HUES6 (cell line): ENCODE measurements at regions not wholly inside any gene's neighbourhood (a gene's known extent, or its start where the extent isn't known, plus 50 kb on each side); places are given as distances from the start of the nearest gene placed in this dataset.
A peak's percentile ranks its signal among the peaks of the same experiment; 100 is the strongest.

Experiments
- H3K27ac ChIP-seq: 2 replicates; pipeline ENCODE4 v1.7.0; 2013; ENCODE audit warnings: low read depth, mild to moderate bottlenecking, low read length, inconsistent platforms
- H3K27me3 ChIP-seq: 2 replicates; pipeline ENCODE4 v1.6.1; 2013; ENCODE audit warnings: low read length; ENCODE audit not compliant: control insufficient read depth, insufficient read depth
- H3K36me3 ChIP-seq: 2 replicates; pipeline ENCODE4 v1.6.1; 2013; ENCODE audit warnings: low read length; ENCODE audit not compliant: control insufficient read depth, insufficient read depth
- H3K4me1 ChIP-seq: 2 replicates; pipeline ENCODE4 v1.6.1; 2013; ENCODE audit warnings: low read length; ENCODE audit not compliant: control insufficient read depth, insufficient read depth
- H3K4me3 ChIP-seq: 2 replicates; pipeline ENCODE4 v1.5.1; 2013; ENCODE audit warnings: low read depth, low read length
- H3K9ac ChIP-seq: one replicate; pipeline ENCODE4 v1.6.1; 2013; ENCODE audit warnings: mild to moderate bottlenecking, low read length
- H3K9me3 ChIP-seq: 2 replicates; pipeline ENCODE4 v1.6.1; 2013; ENCODE audit warnings: low read depth, low read length; ENCODE audit not compliant: control insufficient read depth, insufficient read depth

- no peak overlapping the region for H3K9ac ChIP-seq
- no peaks in the 10 kb centered on the region for H3K9me3 ChIP-seq
- H3K27me3 ChIP-seq: no peaks in the 10 kb centered on the region
- H3K27ac ChIP-seq: no peak overlapping the region
- H3K4me1 ChIP-seq: peaks cover 15% of the 10 kb centered on the region
- no peak overlapping the region for H3K4me3 ChIP-seq
- no peaks in the 10 kb centered on the region for H3K36me3 ChIP-seq
Observed at GRCh38 chr22:49066619-49067018, 761.1 kb downstream of the BRD1 start.

- Histone ChIP-seq H3K36me3 (no peaks in the 10 kb centered on the region), H3K27ac (no peak overlapping the region), H3K4me1 (peaks cover 15% of the 10 kb centered on the region), H3K27me3 (no peaks in the 10 kb centered on the region), H3K9me3 (no peaks in the 10 kb centered on the region), H3K4me3 (no peak overlapping the region), H3K9ac (no peak overlapping the region)
Observed at GRCh38 chr22:49064836-49065235, 762.8 kb downstream of the BRD1 start.

GRCh38 chr22:49063545-49063890, 764.2 kb downstream of the BRD1 start:
- H3K9me3 ChIP-seq: no peaks in the 10 kb centered on the region
- no peak overlapping the region for H3K27ac ChIP-seq
- no peak overlapping the region for H3K4me3 ChIP-seq
- H3K9ac ChIP-seq: no peak overlapping the region
- peaks cover 15% of the 10 kb centered on the region for H3K4me1 ChIP-seq
- H3K36me3 ChIP-seq: no peaks in the 10 kb centered on the region
- H3K27me3 ChIP-seq: no peaks in the 10 kb centered on the region

GRCh38 chr22:49062802-49063544, 764.7 kb downstream of the BRD1 start:
- no peaks in the 10 kb centered on the region for H3K36me3 ChIP-seq
- no peak overlapping the region for H3K9ac ChIP-seq
- no peak overlapping the region for H3K27ac ChIP-seq
- H3K4me3 ChIP-seq: 0 out of 2 replicates have a peak overlapping the region, but pooled peaks have one; percentile 14
- H3K27me3 ChIP-seq: no peaks in the 10 kb centered on the region
- H3K9me3 ChIP-seq: no peaks in the 10 kb centered on the region
- peaks cover 15% of the 10 kb centered on the region for H3K4me1 ChIP-seq

GRCh38 chr22:49062155-49062801, 765.4 kb downstream of the BRD1 start:
- no peak overlapping the region for H3K9ac ChIP-seq
- no peaks in the 10 kb centered on the region for H3K9me3 ChIP-seq
- no peaks in the 10 kb centered on the region for H3K36me3 ChIP-seq
- no peaks in the 10 kb centered on the region for H3K27me3 ChIP-seq
- peaks cover 15% of the 10 kb centered on the region for H3K4me1 ChIP-seq
- no peak overlapping the region for H3K4me3 ChIP-seq
- no peak overlapping the region for H3K27ac ChIP-seq

- H3K9me3 ChIP-seq: 0 out of 2 replicates have a peak, but pooled peaks cover 2% of the 10 kb centered on the region
- no peak overlapping the region for H3K9ac ChIP-seq
- H3K36me3 ChIP-seq: no peaks in the 10 kb centered on the region
- H3K4me1 ChIP-seq: peaks cover 23% of the 10 kb centered on the region
- no peak overlapping the region for H3K27ac ChIP-seq
- H3K4me3 ChIP-seq: no peak overlapping the region
- H3K27me3 ChIP-seq: no peaks in the 10 kb centered on the region
Observed at GRCh38 chr22:49057910-49058309, 769.8 kb downstream of the BRD1 start.

GRCh38 chr22:49056301-49056700, 771.4 kb downstream of the BRD1 start:
- no peak overlapping the region for H3K9ac ChIP-seq
- H3K9me3 ChIP-seq: 0 out of 2 replicates have a peak, but pooled peaks cover 2% of the 10 kb centered on the region
- no peaks in the 10 kb centered on the region for H3K36me3 ChIP-seq
- H3K27me3 ChIP-seq: no peaks in the 10 kb centered on the region
- H3K4me1 ChIP-seq: peaks cover 18% of the 10 kb centered on the region
- H3K27ac ChIP-seq: no peak overlapping the region
- H3K4me3 ChIP-seq: no peak overlapping the region

GRCh38 chr22:49055406-49055805, 772.3 kb downstream of the BRD1 start:
- 0 out of 2 replicates have a peak, but pooled peaks cover 2% of the 10 kb centered on the region for H3K9me3 ChIP-seq
- no peaks in the 10 kb centered on the region for H3K36me3 ChIP-seq
- H3K27me3 ChIP-seq: no peaks in the 10 kb centered on the region
- no peak overlapping the region for H3K27ac ChIP-seq
- no peak overlapping the region for H3K4me3 ChIP-seq
- peaks cover 18% of the 10 kb centered on the region for H3K4me1 ChIP-seq
- no peak overlapping the region for H3K9ac ChIP-seq

- H3K27ac ChIP-seq: no peak overlapping the region
- H3K9me3 ChIP-seq: 0 out of 2 replicates have a peak, but pooled peaks cover 2% of the 10 kb centered on the region
- no peak overlapping the region for H3K4me3 ChIP-seq
- H3K27me3 ChIP-seq: no peaks in the 10 kb centered on the region
- H3K4me1 ChIP-seq: peaks cover 18% of the 10 kb centered on the region
- no peak overlapping the region for H3K9ac ChIP-seq
- no peaks in the 10 kb centered on the region for H3K36me3 ChIP-seq
Observed at GRCh38 chr22:49053578-49053977, 774.1 kb downstream of the BRD1 start.

- Histone ChIP-seq H3K36me3 (no peaks in the 10 kb centered on the region), H3K27me3 (no peaks in the 10 kb centered on the region), H3K4me1 (peaks cover 18% of the 10 kb centered on the region), H3K4me3 (peak overlapping the region; percentile 69), H3K27ac (peak overlapping the region; percentile 54; the same call in 1 of the 2 replicates), H3K9me3 (0 out of 2 replicates have a peak, but pooled peaks cover 2% of the 10 kb centered on the region), H3K9ac (peak overlapping the region; percentile 17)
Observed at GRCh38 chr22:49052560-49052959, 775.1 kb downstream of the BRD1 start.

- peak overlapping the region; percentile 69 for H3K4me3 ChIP-seq
- H3K4me1 ChIP-seq: peaks cover 18% of the 10 kb centered on the region
- peak overlapping the region; percentile 61 for H3K9ac ChIP-seq
- H3K9me3 ChIP-seq: 0 out of 2 replicates have a peak, but pooled peaks cover 2% of the 10 kb centered on the region
- H3K36me3 ChIP-seq: no peaks in the 10 kb centered on the region
- H3K27ac ChIP-seq: peak overlapping the region; percentile 54; the same call in 1 of the 2 replicates
- H3K27me3 ChIP-seq: no peaks in the 10 kb centered on the region
Observed at GRCh38 chr22:49052023-49052538, 775.6 kb downstream of the BRD1 start.
